Natural killer cell treated with Interleukin-12 subunit alpha and Interleukin-12 subunit beta and Interleukin-15 and Interleukin-18, amount 100 ng/mL, for 72 hours (primary cell): ENCODE measurements at regions not wholly inside any gene's neighbourhood (a gene's known extent, or its start where the extent isn't known, plus 50 kb on each side); places are given as distances from the start of the nearest gene placed in this dataset.
A peak's percentile ranks its signal among the peaks of the same experiment; 100 is the strongest.

Experiments used
- ATAC-seq, 2 donors: fragments of 150-1000 bp; cut with Tn5 transposase in 1 of 2; sonication (Bioruptor Pico), chemical (Tn5 transposase) in 1 of 2; 2 replicates each; pipeline ENCODE4 v1.10.0; 2021
- DNase-seq: peaks from one replicate; pipeline ENCODE4 v3.0.0; 2022; ENCODE audit warnings: low spot score
- H3K27ac Mint-ChIP-seq, 2 donors: 1 replicate in 1 of 2; 2 replicates in 1 of 2; pipeline ENCODE4 v1.8.0; 2022; ENCODE audit warnings: mixed read lengths in 2 of 2, mild to moderate bottlenecking in 1 of 2, moderate library complexity in 1 of 2
- H3K27me3 Mint-ChIP-seq, 2 donors: 1 replicate in 1 of 2; 2 replicates in 1 of 2; pipeline ENCODE4 v1.8.0; 2022; ENCODE audit warnings: mixed read lengths in 2 of 2
- H3K36me3 Mint-ChIP-seq: one replicate; pipeline ENCODE4 v1.8.0; 2022; ENCODE audit warnings: mixed read lengths
- H3K4me1 Mint-ChIP-seq, 2 donors: 1 replicate in 1 of 2; 2 replicates in 1 of 2; pipeline ENCODE4 v1.8.0; 2022; ENCODE audit warnings: low read depth in 2 of 2, mixed read lengths in 2 of 2, mild to moderate bottlenecking in 1 of 2
- H3K4me3 Mint-ChIP-seq: one replicate; pipeline ENCODE4 v1.8.0; 2022; ENCODE audit warnings: mixed read lengths
- H3K9me3 Mint-ChIP-seq: 2 replicates; pipeline ENCODE4 v1.8.0; 2022; ENCODE audit warnings: mixed read lengths

DNA sequence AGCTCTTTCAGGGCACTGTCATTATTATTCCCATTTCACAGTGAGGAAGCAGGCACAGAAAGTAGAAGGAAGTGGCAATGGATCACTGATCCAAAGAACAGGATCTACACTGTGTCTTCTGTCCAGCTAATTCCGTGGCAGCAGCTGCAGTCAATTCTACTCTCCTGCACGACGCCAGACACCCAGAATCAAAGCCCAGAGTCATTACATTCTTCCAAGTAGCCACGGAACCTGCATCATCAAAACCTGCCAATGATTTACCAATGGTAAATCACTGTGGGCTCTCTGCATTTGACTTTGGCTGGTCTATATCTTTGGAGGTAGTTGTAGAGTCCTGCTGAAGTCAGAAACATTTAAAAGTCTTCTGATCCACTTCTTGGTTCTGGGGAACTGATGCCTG, 767.7 kb downstream of the LIG4 start:
- no peak overlapping the region for H3K4me3 Mint-ChIP-seq
- H3K27ac Mint-ChIP-seq = no peak overlapping the region
- H3K4me1 Mint-ChIP-seq = peaks cover 29 to 31% of the 10 kb centered on the region in 2 donors
- DNase-seq (no peak), ATAC-seq (no peak)
- H3K9me3 Mint-ChIP-seq = peaks cover 22% of the 10 kb centered on the region
- H3K27me3 Mint-ChIP-seq = no peaks in the 10 kb centered on the region
- H3K36me3 Mint-ChIP-seq = peaks cover 13% of the 10 kb centered on the region

DNA sequence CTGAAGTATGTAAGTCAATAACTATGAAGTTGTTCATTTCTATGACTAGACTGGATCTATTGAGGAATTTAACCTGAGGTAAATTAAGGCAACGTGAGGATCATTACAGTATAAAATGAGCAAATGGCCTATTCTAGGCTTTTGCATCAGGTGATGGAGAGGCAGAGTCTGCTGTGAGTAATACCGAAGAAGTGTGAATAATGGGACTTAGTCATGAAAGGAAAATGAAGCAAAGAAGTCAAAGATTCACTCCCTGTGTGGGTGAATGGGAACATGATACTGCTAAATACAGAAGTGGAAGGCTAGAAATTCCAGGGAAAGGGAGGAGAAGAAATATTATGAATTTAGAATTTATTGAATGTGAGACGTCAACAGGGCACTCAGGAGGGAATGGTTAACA, 774.1 kb downstream of the LIG4 start:
- no peak for DNase-seq
- H3K27me3 Mint-ChIP-seq = no peaks in the 10 kb centered on the region

DNA sequence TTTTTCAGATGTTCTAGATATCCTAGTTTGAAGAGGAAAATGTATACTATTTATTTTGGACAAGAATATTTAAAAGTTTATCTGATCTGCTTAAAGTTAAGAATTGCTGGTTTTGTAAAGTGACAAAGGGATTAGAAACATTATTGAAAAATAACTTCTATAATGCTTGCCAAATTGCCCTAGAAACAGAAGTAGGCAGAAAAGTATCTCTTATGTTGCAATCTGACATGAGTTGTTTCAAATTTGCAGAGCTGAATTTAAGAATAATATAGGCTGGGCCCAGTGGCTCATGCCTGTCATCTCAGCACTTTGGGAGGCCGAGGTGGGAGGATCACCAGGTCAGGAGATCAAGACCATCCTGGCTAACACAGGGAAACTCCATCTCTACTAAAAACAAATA, 777.1 kb downstream of the LIG4 start:
- ATAC-seq = no peak
- Mint-ChIP-seq H3K4me1 (no peaks in the 10 kb centered on the region), H3K27me3 (no peaks in the 10 kb centered on the region), H3K27ac (no peak overlapping the region), H3K4me3 (no peak overlapping the region), H3K36me3 (no peaks in the 10 kb centered on the region), H3K9me3 (peaks cover 9% of the 10 kb centered on the region)
- DNase-seq = no peak

More for the DNA sequence above, 774.1 kb downstream of the LIG4 start:
- no peak for ATAC-seq
- H3K27ac Mint-ChIP-seq = no peak overlapping the region
- H3K4me3 Mint-ChIP-seq = no peak overlapping the region
- peaks cover 9% of the 10 kb centered on the region for H3K9me3 Mint-ChIP-seq
- H3K36me3 Mint-ChIP-seq = no peaks in the 10 kb centered on the region
- no peaks in the 10 kb centered on the region for H3K4me1 Mint-ChIP-seq

DNA sequence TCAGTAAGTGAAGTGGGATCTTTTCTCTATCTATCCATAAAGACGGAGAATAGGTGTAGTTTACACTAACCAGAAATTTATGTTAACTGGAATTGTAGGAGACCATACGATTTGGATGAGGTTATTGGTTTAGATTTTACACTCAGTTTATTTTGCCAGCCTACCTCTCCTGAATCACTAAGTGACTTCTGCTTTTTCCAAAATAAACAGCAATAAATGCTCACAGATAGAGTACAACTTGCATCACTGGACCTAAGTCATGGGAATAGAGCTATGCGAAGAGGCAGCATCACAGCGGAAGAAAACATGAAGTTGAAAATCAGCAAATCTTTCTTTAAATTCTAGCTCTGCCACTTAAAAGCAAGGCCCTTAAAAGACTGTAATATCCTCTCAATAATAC, 781.0 kb downstream of the LIG4 start:
- Mint-ChIP-seq H3K36me3 (no peaks in the 10 kb centered on the region), H3K4me1 (no peaks in the 10 kb centered on the region), H3K27ac (no peak overlapping the region)

DNA sequence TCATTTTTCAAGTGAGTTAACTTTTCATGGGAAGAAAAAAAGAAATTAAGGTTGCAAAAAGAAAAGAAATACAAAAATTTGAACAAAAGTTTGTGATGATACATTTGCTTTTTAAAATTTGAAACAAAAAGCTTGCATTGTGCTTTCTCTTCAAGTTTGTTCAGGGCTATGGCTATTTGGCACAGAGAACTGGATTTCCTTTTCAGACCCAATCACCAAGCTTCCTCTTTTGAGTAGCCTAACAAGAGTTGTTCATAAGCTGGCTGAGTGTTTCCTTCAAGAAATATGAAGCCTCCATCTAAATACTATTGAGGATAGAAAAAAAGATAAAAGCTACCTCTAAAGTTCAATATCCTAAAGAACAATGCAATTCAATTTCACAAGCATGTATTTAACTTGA, 787.8 kb downstream of the LIG4 start:
- Mint-ChIP-seq H3K36me3 (peaks cover 7% of the 10 kb centered on the region), H3K27me3 (no peaks in the 10 kb centered on the region), H3K9me3 (peaks cover 10% of the 10 kb centered on the region), H3K4me1 (peaks cover 16% of the 10 kb centered on the region in 2 donors), H3K4me3 (no peak overlapping the region), H3K27ac (no peak overlapping the region)
- ATAC-seq = no peak
- no peak for DNase-seq

More for the DNA sequence above, 781.0 kb downstream of the LIG4 start:
- no peak for DNase-seq
- no peak overlapping the region for H3K4me3 Mint-ChIP-seq
- no peaks in the 10 kb centered on the region for H3K27me3 Mint-ChIP-seq
- no peak for ATAC-seq
- no peaks in the 10 kb centered on the region for H3K9me3 Mint-ChIP-seq

DNA sequence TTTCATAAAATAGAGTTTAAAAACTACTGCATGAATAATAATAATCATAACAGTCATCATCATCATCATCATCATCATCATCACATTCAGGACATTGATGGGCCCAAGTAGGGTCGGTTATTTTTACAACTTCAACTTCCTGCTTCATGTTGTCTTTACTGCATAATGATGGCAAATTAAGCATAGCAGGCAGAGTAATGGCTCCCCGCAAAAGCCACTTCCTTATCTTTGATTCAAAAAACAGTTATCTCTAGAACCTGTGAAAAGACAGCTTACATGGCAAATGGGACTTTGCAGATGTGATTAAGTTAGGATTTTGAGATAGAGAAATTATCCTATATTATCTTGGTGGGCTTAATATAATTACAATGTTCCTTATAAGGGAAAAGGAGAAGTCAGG, 792.9 kb downstream of the LIG4 start:
- peak overlapping the region; percentile 26 for H3K4me3 Mint-ChIP-seq
- ATAC-seq = peak in 1 of 2 donors; percentile 36
- peaks cover 26 to 30% of the 10 kb centered on the region in 2 donors for H3K4me1 Mint-ChIP-seq
- H3K9me3 Mint-ChIP-seq = peaks cover 7% of the 10 kb centered on the region
- peaks cover 10% of the 10 kb centered on the region for H3K36me3 Mint-ChIP-seq
- H3K27me3 Mint-ChIP-seq = no peaks in the 10 kb centered on the region
- no peak for DNase-seq
- H3K27ac Mint-ChIP-seq = peak overlapping the region in 1 of 2 donors; percentile 31

DNA sequence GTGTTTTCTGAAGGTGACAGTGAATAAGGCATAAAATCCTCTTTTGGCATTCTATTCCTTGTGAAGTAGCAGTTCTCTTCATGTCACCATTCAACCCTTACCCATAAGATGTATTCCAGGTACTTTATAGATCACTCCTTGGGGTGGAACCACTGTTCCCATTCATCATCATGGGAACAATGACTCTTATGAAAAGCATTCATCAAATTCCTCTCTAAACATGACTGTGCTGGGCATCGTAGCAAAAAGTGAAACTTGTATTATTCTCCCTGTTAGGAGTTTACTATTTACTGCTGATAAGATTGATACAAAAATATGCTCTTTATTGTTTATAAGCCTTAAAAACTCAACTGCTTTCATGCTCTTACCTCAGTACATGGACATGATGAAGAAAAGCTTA, 793.4 kb downstream of the LIG4 start:
- Mint-ChIP-seq H3K4me1 (peaks cover 26 to 30% of the 10 kb centered on the region in 2 donors), H3K4me3 (peak overlapping the region; percentile 26), H3K27ac (peak overlapping the region in 1 of 2 donors; percentile 31), H3K36me3 (peaks cover 10% of the 10 kb centered on the region), H3K9me3 (peaks cover 7% of the 10 kb centered on the region), H3K27me3 (no peaks in the 10 kb centered on the region)
- ATAC-seq = no peak
- no peak for DNase-seq

DNA sequence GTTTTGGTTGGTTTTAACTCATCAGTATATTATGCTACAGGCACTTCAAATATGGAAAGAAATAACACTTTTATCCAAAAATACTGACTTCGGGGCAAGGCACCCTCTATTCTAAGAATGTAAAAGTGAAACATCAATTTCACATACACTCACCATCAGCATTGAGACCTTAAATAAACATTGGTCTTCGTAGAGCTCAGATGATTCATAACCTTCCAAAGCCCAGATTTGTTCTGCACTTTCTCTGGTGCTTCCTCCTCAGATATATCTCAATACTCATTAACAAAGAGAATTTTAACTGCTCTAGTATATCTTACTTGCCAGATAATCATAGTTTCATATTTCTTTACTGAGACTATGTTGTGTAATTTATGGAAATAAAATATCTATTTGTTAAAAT, 794.3 kb downstream of the LIG4 start:
- H3K9me3 Mint-ChIP-seq = peaks cover 11% of the 10 kb centered on the region
- H3K27ac Mint-ChIP-seq = no peak overlapping the region
- H3K27me3 Mint-ChIP-seq = no peaks in the 10 kb centered on the region
- H3K4me1 Mint-ChIP-seq = peaks cover 26 to 30% of the 10 kb centered on the region in 2 donors
- ATAC-seq (no peak), DNase-seq (no peak)
- peaks cover 10% of the 10 kb centered on the region for H3K36me3 Mint-ChIP-seq
- H3K4me3 Mint-ChIP-seq = no peak overlapping the region

DNA sequence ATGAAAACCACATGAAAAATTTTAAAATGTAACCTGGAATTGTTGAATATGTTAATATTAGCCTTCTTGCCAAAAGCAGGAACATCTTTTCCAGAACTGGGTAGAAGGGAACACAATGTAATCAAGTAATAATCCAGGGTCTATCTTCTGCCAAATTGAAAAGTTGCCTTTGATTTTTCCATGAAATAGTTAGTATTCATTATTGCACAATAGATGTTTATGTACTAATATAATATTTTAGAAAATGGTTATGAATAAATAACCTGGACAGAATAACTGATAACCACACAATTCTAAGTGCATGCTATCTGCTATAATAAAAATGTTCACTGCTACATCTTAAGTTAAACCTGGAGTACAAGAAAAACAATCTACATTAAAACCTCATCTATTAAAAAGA, 802.3 kb downstream of the LIG4 start:
- ATAC-seq = no peak
- H3K27me3 Mint-ChIP-seq = no peaks in the 10 kb centered on the region
- no peaks in the 10 kb centered on the region for H3K36me3 Mint-ChIP-seq

DNA sequence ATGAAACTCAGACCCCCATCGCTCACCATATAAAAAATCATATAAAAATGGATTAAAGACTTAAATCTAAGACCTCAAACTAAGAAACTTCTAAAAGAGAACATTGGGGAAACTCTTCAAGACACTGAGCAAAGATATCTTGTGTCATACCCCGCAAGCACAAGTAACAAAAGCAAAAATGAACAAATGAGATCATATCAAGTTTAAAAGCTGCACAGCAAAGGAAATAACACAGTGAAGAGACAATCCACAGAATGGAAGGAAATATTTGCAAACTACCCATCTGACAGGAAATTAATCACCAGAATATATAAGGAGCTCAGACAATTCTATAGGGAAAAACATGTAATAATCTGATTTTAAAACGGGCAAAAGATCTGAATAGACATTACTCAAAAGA, 808.3 kb downstream of the LIG4 start:
- Mint-ChIP-seq H3K27ac (no peak overlapping the region), H3K9me3 (peaks cover 11% of the 10 kb centered on the region), H3K4me1 (no peaks in the 10 kb centered on the region), H3K4me3 (no peak overlapping the region), H3K27me3 (no peaks in the 10 kb centered on the region), H3K36me3 (no peaks in the 10 kb centered on the region)
- ATAC-seq = no peak
- DNase-seq = no peak

More for the DNA sequence above, 802.3 kb downstream of the LIG4 start:
- Mint-ChIP-seq H3K4me3 (no peak overlapping the region), H3K4me1 (no peaks in the 10 kb centered on the region), H3K9me3 (peaks cover 9% of the 10 kb centered on the region), H3K27ac (no peak overlapping the region)
- DNase-seq = no peak

DNA sequence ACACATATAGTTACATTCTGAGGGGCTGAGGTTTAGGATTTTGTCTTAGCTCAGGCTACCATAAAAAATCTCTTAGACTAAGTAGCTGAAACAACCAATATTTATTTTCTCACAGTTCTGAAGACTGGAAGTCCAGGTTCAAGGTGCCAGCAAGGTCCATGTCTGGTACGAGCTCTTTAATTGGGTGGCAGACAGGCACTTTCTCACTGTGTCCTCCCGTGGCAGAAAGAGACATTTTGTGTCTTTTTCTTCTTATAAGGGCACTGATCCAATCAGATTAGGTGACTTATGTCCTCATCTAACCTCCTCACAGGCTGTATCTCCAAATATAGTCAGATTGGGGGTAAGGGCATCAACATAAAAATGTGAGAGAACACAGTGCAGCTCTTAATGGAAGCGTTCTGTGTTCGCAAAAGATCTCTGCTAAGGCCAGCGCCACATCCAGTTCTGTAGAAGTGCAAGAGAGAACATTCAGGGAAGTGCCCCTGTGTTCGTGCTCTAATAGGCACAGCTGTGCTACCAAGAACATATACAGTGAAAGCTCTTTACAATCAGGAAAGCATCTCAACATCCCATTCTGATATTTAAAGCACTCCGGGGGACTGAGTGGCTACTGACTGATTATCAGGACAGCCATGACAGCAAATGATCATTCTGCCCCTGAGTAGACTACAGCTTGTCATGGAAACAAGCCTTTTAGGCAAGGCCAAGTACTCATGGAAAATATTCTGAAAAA, 819.2 kb downstream of the LIG4 start:
- Mint-ChIP-seq H3K4me3 (no peak overlapping the region), H3K4me1 (no peaks in the 10 kb centered on the region), H3K9me3 (peaks cover 15% of the 10 kb centered on the region), H3K27me3 (no peaks in the 10 kb centered on the region), H3K27ac (no peak overlapping the region), H3K36me3 (no peaks in the 10 kb centered on the region)
- no peak for ATAC-seq
- DNase-seq = no peak

DNA sequence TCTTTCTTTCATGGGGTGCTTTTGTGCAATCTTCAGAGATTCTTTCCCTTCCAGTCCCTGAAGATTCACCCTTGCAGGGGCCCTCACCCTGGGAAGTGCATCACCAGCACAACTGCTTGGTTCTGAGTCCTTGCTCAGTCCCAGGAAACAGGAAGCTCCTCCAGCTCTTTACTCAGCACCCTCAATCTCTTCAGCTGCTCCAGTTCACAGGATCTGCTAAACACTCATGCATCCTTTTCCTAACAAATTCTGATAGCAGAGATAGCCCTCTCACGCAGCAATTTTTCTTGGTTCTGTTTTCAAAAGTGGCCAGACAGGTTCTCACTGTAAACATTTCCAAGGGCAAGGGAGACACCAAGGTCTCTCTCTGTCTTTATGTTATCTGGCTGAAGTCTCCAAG, 823.1 kb downstream of the LIG4 start:
- H3K27ac Mint-ChIP-seq = no peak overlapping the region
- H3K4me3 Mint-ChIP-seq = no peak overlapping the region
- H3K4me1 Mint-ChIP-seq = no peaks in the 10 kb centered on the region
- no peaks in the 10 kb centered on the region for H3K36me3 Mint-ChIP-seq
- DNase-seq (no peak), ATAC-seq (no peak)
- peaks cover 12% of the 10 kb centered on the region for H3K9me3 Mint-ChIP-seq
- no peaks in the 10 kb centered on the region for H3K27me3 Mint-ChIP-seq

DNA sequence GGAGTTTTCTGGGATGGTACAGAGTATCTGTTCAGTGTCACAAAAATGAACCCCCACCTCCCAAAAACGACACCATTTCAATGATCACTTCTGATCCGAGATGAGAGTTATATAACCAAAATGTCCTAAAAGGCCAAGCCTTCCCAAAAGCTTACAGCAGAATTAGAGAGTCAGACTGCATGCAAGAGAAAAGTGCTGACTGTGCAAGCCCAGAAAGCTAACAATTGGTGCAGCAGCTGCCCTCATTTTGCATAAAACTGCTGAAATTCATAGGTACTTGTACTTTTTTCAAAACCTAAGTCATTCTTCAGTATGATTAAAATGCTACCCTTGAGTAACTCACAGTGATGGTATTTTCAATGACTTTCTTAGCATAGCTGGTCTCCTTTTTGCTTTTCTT, 819.6 kb upstream of the ARGLU1 start:
- Mint-ChIP-seq H3K4me3 (no peak overlapping the region), H3K9me3 (peaks cover 2% of the 10 kb centered on the region), H3K36me3 (no peaks in the 10 kb centered on the region), H3K4me1 (no peaks in the 10 kb centered on the region), H3K27ac (no peak overlapping the region), H3K27me3 (no peaks in the 10 kb centered on the region)
- DNase-seq = no peak
- no peak for ATAC-seq

DNA sequence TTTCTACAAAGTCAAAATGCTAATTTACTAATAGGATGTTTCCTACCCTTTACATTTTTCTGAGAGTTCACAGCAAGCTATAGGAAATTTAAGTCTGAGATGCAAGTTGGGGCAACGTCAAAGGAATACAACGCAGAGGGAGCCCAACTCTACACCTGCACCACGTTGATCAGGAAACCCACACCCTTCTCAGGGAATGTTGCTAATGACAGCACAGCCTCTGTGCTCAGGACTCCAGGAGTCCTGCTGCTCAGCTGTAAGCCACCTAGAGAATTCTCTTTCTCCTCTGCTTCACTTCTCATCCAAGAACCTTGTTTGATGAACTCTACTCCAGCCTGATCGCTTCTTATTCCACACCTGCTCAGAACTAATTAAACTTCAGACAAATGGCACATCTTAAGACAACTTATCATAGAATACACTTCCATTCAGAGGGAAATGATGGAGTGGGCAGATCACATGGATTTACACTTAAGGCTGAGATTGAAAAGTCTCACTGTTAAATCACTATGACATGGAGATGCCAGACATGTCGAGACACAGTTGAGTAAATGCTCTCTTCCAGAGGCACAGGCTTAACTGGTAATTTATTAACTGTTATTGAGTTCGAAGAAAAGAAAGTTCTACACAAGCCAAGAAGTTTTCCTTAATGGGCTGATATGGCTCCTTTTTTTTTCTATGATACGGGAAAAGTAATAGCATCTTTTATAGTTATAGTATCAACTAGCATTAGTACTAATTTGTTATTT, 811.6 kb upstream of the ARGLU1 start:
- no peak for ATAC-seq
- no peaks in the 10 kb centered on the region for H3K4me1 Mint-ChIP-seq

More for the DNA sequence above, 811.6 kb upstream of the ARGLU1 start:
- H3K36me3 Mint-ChIP-seq = no peaks in the 10 kb centered on the region
- H3K27ac Mint-ChIP-seq = no peak overlapping the region
- H3K9me3 Mint-ChIP-seq = no peaks in the 10 kb centered on the region
- H3K27me3 Mint-ChIP-seq = no peaks in the 10 kb centered on the region
- H3K4me3 Mint-ChIP-seq = no peak overlapping the region
- no peak for DNase-seq
